Fibroblast of pulmonary artery (primary cell): ENCODE measurements at regions not wholly inside any gene's neighbourhood (a gene's known extent, or its start where the extent isn't known, plus 50 kb on each side); places are given as distances from the start of the nearest gene placed in this dataset.

Source experiments
- DNase-seq: peaks from one replicate; pipeline ENCODE4 v3.0.0-alpha.2; 2010; ENCODE audit warnings: low read depth
- H3K4me3 ChIP-seq: replicated peaks from 2 replicates; pipeline ENCODE4 v1.5.1; 2011; ENCODE audit warnings: low read depth, mild to moderate bottlenecking, control low read depth, low read length, moderate library complexity
- TF ChIP-seq, protein P1 (sequence below): IDR thresholded peaks from 2 replicates; pipeline ENCODE4 v1.5.1; 2011; ENCODE audit warnings: mild to moderate bottlenecking, control low read depth, low read length, inconsistent platforms; ENCODE audit errors: missing control alignments

DNA sequence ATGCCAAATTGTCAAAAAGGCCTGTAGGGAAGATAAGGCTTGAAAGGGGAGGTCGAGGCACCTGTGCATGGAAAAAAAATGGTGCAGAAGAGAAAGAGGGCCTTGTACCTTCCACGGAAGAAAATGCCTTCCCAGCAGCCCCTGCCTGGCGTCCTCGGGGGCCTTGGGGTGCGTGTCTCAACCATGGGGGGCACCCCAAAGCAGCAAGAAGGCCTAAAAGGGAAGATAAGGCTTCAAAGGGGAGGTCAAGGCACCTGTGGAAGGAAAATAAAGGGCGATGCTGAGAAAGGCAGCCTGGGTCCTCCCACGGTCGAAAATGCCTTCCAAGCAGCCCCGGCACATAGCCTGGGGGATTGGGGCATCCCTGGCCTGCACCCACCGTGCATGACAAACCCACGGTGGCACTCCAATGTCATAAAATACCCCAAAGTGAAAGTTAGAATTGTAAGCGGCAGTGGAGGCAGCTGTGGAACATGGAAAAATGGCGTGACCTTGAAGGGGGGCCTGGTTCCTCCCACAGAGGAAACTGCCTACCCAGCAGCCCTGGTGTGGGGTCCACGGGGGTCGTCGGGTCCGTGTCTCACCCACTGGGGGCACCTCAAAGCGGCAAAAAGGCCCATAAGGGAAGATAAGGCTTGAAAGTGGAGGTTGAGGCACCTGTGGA, 275.0 kb downstream of the ALG10 start:
- TF ChIP-seq, protein P1, sequence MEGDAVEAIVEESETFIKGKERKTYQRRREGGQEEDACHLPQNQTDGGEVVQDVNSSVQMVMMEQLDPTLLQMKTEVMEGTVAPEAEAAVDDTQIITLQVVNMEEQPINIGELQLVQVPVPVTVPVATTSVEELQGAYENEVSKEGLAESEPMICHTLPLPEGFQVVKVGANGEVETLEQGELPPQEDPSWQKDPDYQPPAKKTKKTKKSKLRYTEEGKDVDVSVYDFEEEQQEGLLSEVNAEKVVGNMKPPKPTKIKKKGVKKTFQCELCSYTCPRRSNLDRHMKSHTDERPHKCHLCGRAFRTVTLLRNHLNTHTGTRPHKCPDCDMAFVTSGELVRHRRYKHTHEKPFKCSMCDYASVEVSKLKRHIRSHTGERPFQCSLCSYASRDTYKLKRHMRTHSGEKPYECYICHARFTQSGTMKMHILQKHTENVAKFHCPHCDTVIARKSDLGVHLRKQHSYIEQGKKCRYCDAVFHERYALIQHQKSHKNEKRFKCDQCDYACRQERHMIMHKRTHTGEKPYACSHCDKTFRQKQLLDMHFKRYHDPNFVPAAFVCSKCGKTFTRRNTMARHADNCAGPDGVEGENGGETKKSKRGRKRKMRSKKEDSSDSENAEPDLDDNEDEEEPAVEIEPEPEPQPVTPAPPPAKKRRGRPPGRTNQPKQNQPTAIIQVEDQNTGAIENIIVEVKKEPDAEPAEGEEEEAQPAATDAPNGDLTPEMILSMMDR, result no peak
- DNase-seq, result no peak

DNA sequence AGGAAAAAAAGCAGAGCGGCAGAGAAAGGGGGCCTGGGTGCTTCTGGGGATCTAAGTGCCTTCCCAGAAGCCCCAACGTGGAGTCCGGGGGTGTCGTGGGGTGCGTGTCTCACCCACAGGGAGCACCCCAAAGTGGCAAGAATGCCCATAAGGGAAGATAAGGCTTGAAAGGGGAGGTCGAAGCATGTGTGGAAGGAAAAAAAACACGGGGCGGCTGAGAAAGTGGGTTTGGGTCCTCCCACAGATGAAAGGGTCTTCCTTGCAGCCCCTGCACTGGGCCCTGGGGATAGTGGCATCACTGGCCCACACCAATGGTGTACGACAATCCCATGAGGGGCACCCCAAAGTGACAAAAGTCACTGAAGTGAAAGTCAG, 275.5 kb downstream of the ALG10 start:
- TF ChIP-seq, protein P1, result no peak
- H3K4me3 ChIP-seq, result no peak overlapping the region
- DNase-seq, result no peak

More for the DNA sequence above, 275.0 kb downstream of the ALG10 start:
- no peak overlapping the region for H3K4me3 ChIP-seq

DNA sequence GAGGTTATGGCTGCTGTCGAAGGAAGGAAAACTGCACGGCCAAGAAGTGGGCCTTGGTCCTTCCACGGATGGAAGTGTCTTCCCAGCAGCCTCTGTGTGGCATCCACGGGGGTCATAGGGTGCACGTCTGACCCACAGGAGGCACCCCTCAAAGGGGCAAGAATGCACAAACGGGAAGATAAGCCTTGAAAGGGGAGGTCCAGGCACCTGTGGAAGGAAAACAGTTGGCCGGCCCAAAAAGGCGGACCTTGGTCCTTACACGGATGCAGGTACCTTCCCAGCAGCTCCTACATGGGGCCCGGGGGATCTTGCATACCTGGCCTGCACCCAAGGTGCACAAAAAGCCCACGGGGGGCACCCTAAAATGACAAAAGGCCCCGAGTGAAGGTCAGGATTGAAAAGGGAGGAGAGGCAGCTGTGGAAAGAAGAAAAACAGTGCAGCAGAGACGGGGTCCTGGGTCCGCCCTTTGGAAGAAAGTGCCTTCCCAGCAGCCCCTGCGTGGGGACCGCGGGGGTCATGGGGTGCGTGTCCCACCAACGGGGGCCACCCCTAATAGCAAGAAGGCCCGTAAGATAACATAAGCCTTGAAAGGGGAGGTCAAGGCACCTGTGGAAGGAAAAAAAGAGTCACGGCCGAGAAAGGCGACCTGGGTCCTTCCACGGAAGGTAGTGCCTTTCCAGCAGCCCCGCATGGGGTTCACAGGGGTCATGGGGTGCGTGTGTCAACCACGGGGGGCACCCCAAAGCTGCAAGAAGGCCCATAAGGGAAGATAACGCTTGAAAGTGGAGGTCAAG, 276.1 kb downstream of the ALG10 start:
- H3K4me3 ChIP-seq, result no peak overlapping the region
- TF ChIP-seq, protein P1, result no peak
- no peak for DNase-seq

DNA sequence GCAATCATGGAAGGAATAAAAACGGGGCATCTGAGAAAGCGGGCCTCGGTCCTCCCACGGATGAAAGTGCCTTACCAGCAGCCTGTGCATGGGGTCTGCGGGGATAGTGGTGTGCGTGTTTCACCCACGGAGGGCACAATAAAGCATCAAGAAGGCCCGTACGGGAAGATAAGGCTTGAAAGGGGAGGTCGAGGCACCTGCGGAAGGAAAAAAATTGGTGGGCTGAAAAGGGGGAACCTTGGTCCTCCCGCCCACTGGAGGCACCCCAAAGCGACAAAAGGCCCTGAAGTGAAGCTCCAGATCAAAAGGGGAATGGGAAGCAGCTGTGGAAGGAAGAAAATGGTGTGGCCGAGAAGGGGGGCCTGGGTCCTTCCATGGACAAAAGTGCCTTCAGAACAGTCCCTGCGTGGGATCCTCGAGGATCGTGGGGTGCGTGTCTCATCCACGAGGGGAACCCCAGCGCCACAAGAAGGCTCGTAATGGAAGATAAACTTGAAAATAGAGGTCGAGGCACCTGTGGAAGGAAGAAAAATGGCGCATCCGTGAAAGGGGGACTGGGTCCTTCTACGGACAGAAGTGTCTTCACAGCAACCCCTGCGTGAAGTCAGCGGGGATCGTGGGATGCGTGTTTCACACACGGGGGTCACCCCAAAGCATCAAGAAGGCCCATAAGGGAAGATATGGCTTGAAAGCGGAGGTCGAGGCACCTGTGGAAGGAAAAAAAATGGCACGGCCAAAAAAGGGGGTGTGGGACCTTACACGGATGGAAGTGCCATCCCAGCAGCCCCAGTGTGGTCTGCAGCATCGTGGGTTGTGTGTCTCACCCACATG, 276.9 kb downstream of the ALG10 start:
- TF ChIP-seq, protein P1, result no peak
- H3K4me3 ChIP-seq, result no peak overlapping the region
- no peak for DNase-seq

DNA sequence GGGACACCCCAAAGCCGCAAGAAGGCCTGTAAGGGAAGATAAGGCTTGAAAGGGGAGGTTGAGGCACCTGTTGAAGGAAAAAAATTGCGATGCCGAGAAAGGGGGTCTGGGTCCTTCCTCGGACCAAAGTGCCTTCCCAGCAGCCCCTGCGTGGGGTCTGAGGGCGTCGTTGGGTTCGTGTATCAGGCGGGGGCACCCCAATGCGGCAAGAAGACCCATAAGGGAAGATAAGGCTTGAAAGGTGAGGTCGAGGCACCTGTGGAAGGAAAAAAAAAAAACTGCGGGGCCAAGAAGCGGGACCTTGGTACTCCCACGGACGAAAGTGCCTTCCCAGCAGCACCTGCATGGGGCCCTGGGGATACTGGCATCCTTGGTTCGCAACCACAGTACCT, 277.5 kb downstream of the ALG10 start:
- TF ChIP-seq, protein P1, result no peak
- no peak for DNase-seq
- no peak overlapping the region for H3K4me3 ChIP-seq

DNA sequence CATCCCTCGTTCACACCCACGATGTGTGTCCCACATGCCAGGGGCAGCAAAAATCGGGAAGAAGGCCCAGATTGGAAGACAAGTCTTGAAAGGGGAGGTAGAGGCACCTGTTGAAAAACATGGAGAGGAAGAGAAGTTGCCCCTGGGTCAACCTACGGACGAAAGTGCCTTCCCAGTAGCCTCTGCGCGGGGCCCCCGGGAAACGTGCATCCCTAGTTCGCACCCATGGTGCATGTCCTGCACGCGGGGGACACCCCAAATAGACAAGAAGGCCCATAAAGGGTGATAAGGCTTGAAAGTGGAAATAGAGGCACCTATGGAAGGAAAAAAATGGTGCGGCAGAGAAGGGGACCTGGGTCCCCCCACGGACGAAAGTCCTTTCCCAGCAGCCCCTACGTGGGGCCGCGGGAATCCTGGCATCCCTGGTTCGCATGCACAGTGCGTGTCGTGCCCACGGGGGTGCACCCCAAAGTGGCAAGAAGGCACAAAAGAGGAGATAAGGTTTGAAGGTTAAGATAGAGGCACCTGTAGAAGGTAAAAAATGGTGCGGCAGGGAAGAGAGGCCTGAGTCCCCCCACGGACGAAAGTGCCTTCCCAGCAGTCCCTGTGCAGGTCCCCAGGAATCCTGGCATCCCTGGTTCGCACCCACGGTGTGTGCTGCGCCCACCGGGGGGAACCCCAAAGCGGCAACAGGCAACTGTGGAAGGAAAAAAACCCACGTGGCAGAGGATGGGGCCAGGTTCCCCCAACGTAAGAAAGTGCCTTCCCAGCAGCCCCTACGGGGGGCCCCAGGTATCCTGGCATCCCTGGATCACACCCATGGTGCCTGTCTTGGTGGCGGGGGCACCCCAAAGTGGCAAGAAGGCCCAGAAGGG, 278.3 kb downstream of the ALG10 start:
- H3K4me3 ChIP-seq, result no peak overlapping the region
- no peak for DNase-seq
- TF ChIP-seq, protein P1, result no peak
